ENCODE measurements at regions not wholly inside any gene's neighbourhood (a gene's known extent, or its start where the extent isn't known, plus 50 kb on each side); places are given as distances from the start of the nearest gene placed in this dataset.

DNA sequence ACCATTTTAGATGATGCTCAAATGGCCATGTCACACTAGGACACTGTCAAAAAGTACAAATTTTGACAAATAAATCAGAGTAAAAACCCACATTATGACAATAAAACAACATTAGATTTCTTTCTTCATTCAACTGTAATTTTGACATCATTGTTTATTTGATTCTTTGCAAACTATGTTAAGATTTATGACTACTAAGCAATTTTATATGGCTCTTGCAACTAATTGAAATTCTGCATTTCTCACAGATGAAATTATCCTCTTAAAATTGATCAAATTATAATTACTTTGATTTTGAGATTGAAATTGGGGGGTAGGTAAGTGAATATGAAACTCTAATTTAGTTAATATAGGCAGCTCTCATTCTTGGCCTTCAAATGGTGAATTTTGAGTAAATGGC lies 59.8 kb downstream of the ATOH1 start:
- no peaks in the 10 kb centered on the region for H3K4me1 ChIP-seq (ENCODE audit: insufficient read depth, poor library complexity, severe bottlenecking)
- TF ChIP-seq CTCF (IDR thresholded peaks at IDR 0.05; ENCODE audit: poor library complexity, severe bottlenecking) = no peak
- no peak overlapping the region for H3K4me3 ChIP-seq (ENCODE audit: severe bottlenecking)
- no peaks in the 10 kb centered on the region for H3K36me3 ChIP-seq (ENCODE audit: low read depth)
- H3K9me3 ChIP-seq (ENCODE audit: severe bottlenecking) = no peaks in the 10 kb centered on the region
- no peaks in the 10 kb centered on the region for H3K27me3 ChIP-seq (ENCODE audit: insufficient read depth, poor library complexity, severe bottlenecking)
- DNase-seq (ENCODE audit: low spot score) (no peak), ATAC-seq (ENCODE audit: low read depth) (no peak)
- no peak overlapping the region for H3K27ac ChIP-seq (ENCODE audit: poor library complexity, severe bottlenecking)

GRCh38 chr4:93888768-93889167 lies 60.2 kb downstream of the ATOH1 start:
- Histone ChIP-seq H3K4me1 (ENCODE audit: insufficient read depth, poor library complexity, severe bottlenecking) (no peaks in the 10 kb centered on the region), H3K9me3 (ENCODE audit: severe bottlenecking) (no peaks in the 10 kb centered on the region), H3K27ac (ENCODE audit: poor library complexity, severe bottlenecking) (no peak overlapping the region), H3K4me3 (ENCODE audit: severe bottlenecking) (no peak overlapping the region), H3K36me3 (ENCODE audit: low read depth) (no peaks in the 10 kb centered on the region), H3K27me3 (ENCODE audit: insufficient read depth, poor library complexity, severe bottlenecking) (no peaks in the 10 kb centered on the region)
- TF ChIP-seq CTCF (IDR thresholded peaks at IDR 0.05; ENCODE audit: poor library complexity, severe bottlenecking) = no peak
- DNase-seq (ENCODE audit: low spot score) (no peak), ATAC-seq (ENCODE audit: low read depth) (no peak)

DNA sequence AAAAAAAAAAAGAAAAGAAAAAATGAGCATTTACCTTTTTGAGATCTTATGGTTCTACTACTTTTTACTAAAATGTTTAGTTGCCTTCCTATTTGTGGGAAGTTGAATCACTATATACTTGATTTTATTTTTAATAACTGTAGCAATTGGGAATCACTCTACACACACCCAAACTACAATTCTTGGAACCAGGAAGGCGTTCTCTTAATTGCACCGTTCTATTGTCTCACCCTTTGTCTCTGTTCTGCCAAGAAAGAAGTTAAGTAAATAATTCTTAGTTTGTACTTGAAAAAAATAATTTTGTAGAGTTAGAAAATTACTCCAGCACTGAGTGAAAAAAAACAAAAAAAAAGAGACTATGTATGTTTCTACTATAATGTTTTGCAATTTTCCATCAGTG lies 62.7 kb downstream of the ATOH1 start:
- no peaks in the 10 kb centered on the region for H3K36me3 ChIP-seq (ENCODE audit: low read depth)
- DNase-seq (ENCODE audit: low spot score) (no peak), ATAC-seq (ENCODE audit: low read depth) (no peak)
- H3K4me1 ChIP-seq (ENCODE audit: insufficient read depth, poor library complexity, severe bottlenecking) = no peaks in the 10 kb centered on the region
- no peak overlapping the region for H3K4me3 ChIP-seq (ENCODE audit: severe bottlenecking)
- H3K27me3 ChIP-seq (ENCODE audit: insufficient read depth, poor library complexity, severe bottlenecking) = no peaks in the 10 kb centered on the region
- H3K9me3 ChIP-seq (ENCODE audit: severe bottlenecking) = no peaks in the 10 kb centered on the region
- H3K27ac ChIP-seq (ENCODE audit: poor library complexity, severe bottlenecking) = no peak overlapping the region
- no peak for TF ChIP-seq CTCF (IDR thresholded peaks at IDR 0.05; ENCODE audit: poor library complexity, severe bottlenecking)

GRCh38 chr4:93894995-93895394 lies 66.4 kb downstream of the ATOH1 start:
- Histone ChIP-seq H3K36me3 (ENCODE audit: low read depth) (no peaks in the 10 kb centered on the region), H3K27me3 (ENCODE audit: insufficient read depth, poor library complexity, severe bottlenecking) (no peaks in the 10 kb centered on the region), H3K4me1 (ENCODE audit: insufficient read depth, poor library complexity, severe bottlenecking) (no peaks in the 10 kb centered on the region), H3K27ac (ENCODE audit: poor library complexity, severe bottlenecking) (no peak overlapping the region), H3K9me3 (ENCODE audit: severe bottlenecking) (no peaks in the 10 kb centered on the region), H3K4me3 (ENCODE audit: severe bottlenecking) (no peak overlapping the region)
- DNase-seq (ENCODE audit: low spot score) (no peak), ATAC-seq (ENCODE audit: low read depth) (no peak)
- no peak for TF ChIP-seq CTCF (IDR thresholded peaks at IDR 0.05; ENCODE audit: poor library complexity, severe bottlenecking)

DNA sequence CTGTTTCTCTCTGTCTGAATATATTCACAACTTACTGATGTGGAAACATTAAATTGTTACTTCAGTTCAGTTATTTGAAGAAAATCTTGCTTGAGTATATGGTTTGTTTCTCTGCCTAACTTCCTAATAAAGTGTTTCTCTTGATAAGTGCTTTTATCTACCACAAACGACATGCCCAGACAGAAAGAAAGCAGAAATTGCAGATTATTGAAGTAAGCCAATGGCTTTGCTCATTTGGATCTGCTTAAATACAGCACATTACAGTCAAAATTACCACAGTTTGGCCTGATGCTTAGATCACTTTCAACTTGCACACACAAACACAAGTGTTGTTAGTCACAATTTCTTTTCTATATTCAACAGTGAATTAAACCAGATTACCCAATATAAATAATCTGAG lies 68.0 kb downstream of the ATOH1 start:
- no peak overlapping the region for H3K27ac ChIP-seq (ENCODE audit: poor library complexity, severe bottlenecking)
- DNase-seq (ENCODE audit: low spot score) (no peak), ATAC-seq (ENCODE audit: low read depth) (no peak)
- no peaks in the 10 kb centered on the region for H3K4me1 ChIP-seq (ENCODE audit: insufficient read depth, poor library complexity, severe bottlenecking)
- no peaks in the 10 kb centered on the region for H3K27me3 ChIP-seq (ENCODE audit: insufficient read depth, poor library complexity, severe bottlenecking)
- H3K9me3 ChIP-seq (ENCODE audit: severe bottlenecking) = no peaks in the 10 kb centered on the region
- TF ChIP-seq CTCF (IDR thresholded peaks at IDR 0.05; ENCODE audit: poor library complexity, severe bottlenecking) = no peak
- no peak overlapping the region for H3K4me3 ChIP-seq (ENCODE audit: severe bottlenecking)
- H3K36me3 ChIP-seq (ENCODE audit: low read depth) = no peaks in the 10 kb centered on the region

All from RWPE2 (cell line).